NCI-H1930 (cell line): ENCODE measurements at regions not wholly inside any gene's neighbourhood (a gene's known extent, or its start where the extent isn't known, plus 50 kb on each side); places are given as distances from the start of the nearest gene placed in this dataset.
A peak's percentile ranks its signal among the peaks of the same experiment; 100 is the strongest.
"Not testable (repeated sequence)": the region's sequence is repeated elsewhere in the genome, so short reads cannot be mapped to it uniquely, and the experiment has no call there.

Experiments
- DNase-seq, 2 experiments: peaks; one replicate each; lab custom pipeline; 2025; lab: John Stamatoyannopoulos, UW

GRCh38 chr6:9192405-9192909, 757.1 kb upstream of the SLC35B3 start:
- DNase-seq: no peak

GRCh38 chr6:9186148-9186547, 750.8 kb upstream of the SLC35B3 start:
- no peak for DNase-seq

GRCh38 chr6:9178071-9178470, 742.7 kb upstream of the SLC35B3 start:
- DNase-seq: no peak

GRCh38 chr6:9173229-9173628, 737.9 kb upstream of the SLC35B3 start:
- DNase-seq: no peak

GRCh38 chr6:9172096-9172495, 736.8 kb upstream of the SLC35B3 start:
- DNase-seq: no peak

GRCh38 chr6:9168669-9169068, 733.3 kb upstream of the SLC35B3 start:
- DNase-seq: no peak

- DNase-seq: no peak
Observed at GRCh38 chr6:9161731-9162130, 726.4 kb upstream of the SLC35B3 start.

GRCh38 chr6:9159051-9159450, 723.7 kb upstream of the SLC35B3 start:
- no peak for DNase-seq

GRCh38 chr6:9155836-9156235, 720.5 kb upstream of the SLC35B3 start:
- DNase-seq: no peak

GRCh38 chr6:9143140-9143539, 707.8 kb upstream of the SLC35B3 start:
- no peak for DNase-seq

- DNase-seq: peak; percentile 41 to 77
Observed at GRCh38 chr6:9140951-9141460, 705.7 kb upstream of the SLC35B3 start.

GRCh38 chr6:9140172-9140571, 704.8 kb upstream of the SLC35B3 start:
- peak in 1 of 2 experiments; percentile 67 for DNase-seq

GRCh38 chr6:9139746-9140145, 704.4 kb upstream of the SLC35B3 start:
- DNase-seq: no peak

- no peak for DNase-seq
Observed at GRCh38 chr6:9138936-9139335, 703.6 kb upstream of the SLC35B3 start.

- DNase-seq: no peak
Observed at GRCh38 chr6:9136141-9136822, 700.9 kb upstream of the SLC35B3 start.

- DNase-seq: no peak
Observed at GRCh38 chr6:9131616-9132015, 696.3 kb upstream of the SLC35B3 start.

GRCh38 chr6:9131201-9131600, 695.9 kb upstream of the SLC35B3 start:
- no peak for DNase-seq

- no peak for DNase-seq
Observed at GRCh38 chr6:9128970-9129369, 693.6 kb upstream of the SLC35B3 start.

GRCh38 chr6:9126878-9127560, 691.7 kb upstream of the SLC35B3 start:
- DNase-seq: no peak

- DNase-seq: not testable (repeated sequence)
Observed at GRCh38 chr6:9126034-9126433, 690.7 kb upstream of the SLC35B3 start.

- no peak for DNase-seq
Observed at GRCh38 chr6:9121549-9121948, 686.2 kb upstream of the SLC35B3 start.

GRCh38 chr6:9116026-9116425, 680.7 kb upstream of the SLC35B3 start:
- DNase-seq: no peak

GRCh38 chr6:9112544-9112943, 677.2 kb upstream of the SLC35B3 start:
- no peak for DNase-seq
